SU-DHL-6 (cell line): ENCODE measurements at regions not wholly inside any gene's neighbourhood (a gene's known extent, or its start where the extent isn't known, plus 50 kb on each side); places are given as distances from the start of the nearest gene placed in this dataset.

Experiments
- H2AFZ ChIP-seq: fragments of 200-600 bp; sonication (generic); 2 replicates; pipeline ENCODE4 v1.6.1; 2014; ENCODE audit warnings: low read depth, mild to moderate bottlenecking, moderate library complexity, mixed read lengths, antibody characterized with exemption, low read length; ENCODE audit not compliant: severe bottlenecking
- H3F3A ChIP-seq: fragments of 200-600 bp; shearing (Covaris generic); 2 replicates; pipeline ENCODE4 v1.6.0; 2016; ENCODE audit warnings: antibody characterized with exemption, mild to moderate bottlenecking; ENCODE audit not compliant: insufficient read depth
- H3K27ac ChIP-seq: fragments of 200-600 bp; sonication (generic); 2 replicates; pipeline ENCODE4 v1.5.1; 2016; ENCODE audit warnings: low read depth, mild to moderate bottlenecking, low read length, moderate library complexity, mixed read lengths
- H3K27me3 ChIP-seq: fragments of 200-600 bp; sonication (generic), shearing (Covaris generic); 2 replicates; pipeline ENCODE4 v1.6.0; 2014; ENCODE audit warnings: mild to moderate bottlenecking, low read length
- H3K36me3 ChIP-seq: fragments of 200-600 bp; sonication (generic); 2 replicates; pipeline ENCODE4 v1.6.1; 2014; ENCODE audit warnings: mild to moderate bottlenecking, low read length, mixed read lengths
- H3K4me2 ChIP-seq: fragments of 300-600, 200-600 bp; shearing (Covaris generic), sonication (generic); 2 replicates; pipeline ENCODE4 v1.6.0; 2014; ENCODE audit warnings: low read length, low read depth, mild to moderate bottlenecking; ENCODE audit not compliant: poor library complexity, severe bottlenecking
- H3K4me3 ChIP-seq: fragments of 200-600 bp; sonication (generic); 2 replicates; pipeline ENCODE4 v1.5.1; 2014; ENCODE audit warnings: antibody characterized with exemption, low read length, mild to moderate bottlenecking, mixed read lengths; ENCODE audit not compliant: insufficient read depth, poor library complexity, severe bottlenecking
- H3K79me2 ChIP-seq: fragments of 200-600 bp; sonication (generic); 2 replicates; pipeline ENCODE4 v1.6.1; 2014; ENCODE audit warnings: mild to moderate bottlenecking, low read length, moderate library complexity; ENCODE audit not compliant: insufficient read depth
- H3K9ac ChIP-seq: fragments of 200-600 bp; sonication (generic); 2 replicates; pipeline ENCODE4 v1.7.0; 2014; ENCODE audit warnings: mild to moderate bottlenecking, low read length
- H3K9me2 ChIP-seq: fragments of 200-600 bp; sonication (generic); replicated peaks from 2 replicates; pipeline ENCODE4 v1.6.1; 2014; ENCODE audit warnings: low read length; ENCODE audit not compliant: insufficient read depth
- H3K9me3 ChIP-seq: fragments of 200-600 bp; sonication (generic); 2 replicates; pipeline ENCODE4 v1.6.1; 2014; ENCODE audit warnings: low read length, mixed read lengths; ENCODE audit not compliant: insufficient read depth
- H4K20me1 ChIP-seq: fragments of 200-600 bp; sonication (generic); 2 replicates; pipeline ENCODE4 v1.6.1; 2014; ENCODE audit warnings: low read depth, mild to moderate bottlenecking, antibody characterized with exemption, low read length, moderate library complexity, mixed read lengths
- EZH2phosphoT487 ChIP-seq: fragments of 200-600 bp; sonication (generic), shearing (Covaris generic); conservative IDR thresholded peaks from 2 replicates; pipeline ENCODE4 v1.6.1; 2018; ENCODE audit warnings: mild to moderate bottlenecking, antibody characterized with exemption, low read length, moderate library complexity, mixed read lengths
- TF ChIP-seq, protein P1 (sequence below): fragments of 200-600 bp; sonication (generic); IDR thresholded peaks from one replicate; pipeline ENCODE4 v1.5.1; 2017; ENCODE audit warnings: antibody characterized with exemption, mild to moderate bottlenecking, low read length, moderate library complexity; ENCODE audit not compliant: insufficient read depth, poor library complexity, severe bottlenecking

DNA sequence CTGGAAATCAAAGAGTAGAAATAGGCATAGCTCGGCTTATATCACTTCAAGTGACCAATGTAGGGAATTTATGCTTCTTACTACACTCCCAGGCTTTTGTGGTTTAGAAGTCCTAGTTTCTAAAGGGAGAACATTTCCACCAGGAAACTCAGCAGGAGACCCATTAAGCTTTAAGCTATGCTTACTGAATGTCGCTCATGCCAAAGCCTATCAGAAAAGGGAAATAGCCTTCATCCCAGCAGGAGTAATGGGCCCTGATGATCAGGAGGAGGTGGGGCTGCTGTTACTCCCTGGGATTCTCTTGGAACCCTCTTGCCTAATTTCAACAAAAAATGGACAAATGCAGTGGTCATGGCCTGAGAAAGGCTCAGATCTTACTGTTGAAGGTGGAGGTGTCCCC lies 54.5 kb upstream of the SEMA6A start:
- H3K79me2 ChIP-seq = no peaks in the 10 kb centered on the region

DNA sequence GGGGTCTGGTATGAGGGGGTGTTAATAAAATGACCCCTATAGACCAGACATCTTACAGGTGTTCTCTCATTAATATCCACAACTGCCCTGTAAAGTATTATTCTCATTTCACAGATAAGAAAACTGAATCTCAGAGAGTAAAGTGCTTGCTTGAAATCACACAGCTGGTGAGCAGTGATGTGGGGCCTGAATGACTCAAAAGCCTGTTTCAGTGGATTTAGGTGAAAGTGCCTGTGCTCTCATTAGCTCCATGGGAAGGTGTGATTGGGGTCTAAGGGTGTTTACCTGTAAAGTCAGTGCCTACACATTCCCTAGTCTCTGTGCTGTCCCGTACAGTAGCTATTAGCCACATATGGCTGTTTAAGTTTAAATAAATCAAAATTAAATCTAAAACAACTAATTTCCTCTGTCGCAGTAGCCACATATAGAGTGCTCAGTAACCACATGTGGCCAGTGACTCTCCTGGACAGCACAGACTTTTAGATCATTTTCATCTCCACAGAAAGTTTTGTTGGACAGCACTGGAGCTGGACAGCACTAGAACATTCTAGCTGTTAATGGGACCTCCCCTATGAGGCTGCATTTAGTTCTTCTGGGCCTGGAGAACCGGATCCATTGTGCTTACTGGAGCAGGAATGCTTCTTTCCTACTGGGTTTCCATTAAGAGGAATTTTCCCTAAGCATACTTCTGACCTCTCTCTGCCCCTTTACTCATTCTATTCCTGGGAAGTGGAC lies 52.5 kb upstream of the SEMA6A start:
- H3K4me3 ChIP-seq = no peak overlapping the region
- H3K36me3 ChIP-seq = no peaks in the 10 kb centered on the region
- H4K20me1 ChIP-seq = no peaks in the 10 kb centered on the region
- H3K9me2 ChIP-seq = no peaks in the 10 kb centered on the region
- no peaks in the 10 kb centered on the region for H3K79me2 ChIP-seq
- H2AFZ ChIP-seq = no peak overlapping the region
- no peaks in the 10 kb centered on the region for H3K27me3 ChIP-seq
- no peak overlapping the region for H3K4me2 ChIP-seq
- H3K27ac ChIP-seq = no peak overlapping the region
- H3K9ac ChIP-seq = no peak overlapping the region
- no peak for TF ChIP-seq EZH2phosphoT487
- TF ChIP-seq, protein P1, sequence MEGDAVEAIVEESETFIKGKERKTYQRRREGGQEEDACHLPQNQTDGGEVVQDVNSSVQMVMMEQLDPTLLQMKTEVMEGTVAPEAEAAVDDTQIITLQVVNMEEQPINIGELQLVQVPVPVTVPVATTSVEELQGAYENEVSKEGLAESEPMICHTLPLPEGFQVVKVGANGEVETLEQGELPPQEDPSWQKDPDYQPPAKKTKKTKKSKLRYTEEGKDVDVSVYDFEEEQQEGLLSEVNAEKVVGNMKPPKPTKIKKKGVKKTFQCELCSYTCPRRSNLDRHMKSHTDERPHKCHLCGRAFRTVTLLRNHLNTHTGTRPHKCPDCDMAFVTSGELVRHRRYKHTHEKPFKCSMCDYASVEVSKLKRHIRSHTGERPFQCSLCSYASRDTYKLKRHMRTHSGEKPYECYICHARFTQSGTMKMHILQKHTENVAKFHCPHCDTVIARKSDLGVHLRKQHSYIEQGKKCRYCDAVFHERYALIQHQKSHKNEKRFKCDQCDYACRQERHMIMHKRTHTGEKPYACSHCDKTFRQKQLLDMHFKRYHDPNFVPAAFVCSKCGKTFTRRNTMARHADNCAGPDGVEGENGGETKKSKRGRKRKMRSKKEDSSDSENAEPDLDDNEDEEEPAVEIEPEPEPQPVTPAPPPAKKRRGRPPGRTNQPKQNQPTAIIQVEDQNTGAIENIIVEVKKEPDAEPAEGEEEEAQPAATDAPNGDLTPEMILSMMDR = no peak
- H3K9me3 ChIP-seq = no peaks in the 10 kb centered on the region
- H3F3A ChIP-seq = no peaks in the 10 kb centered on the region

More for the DNA sequence above, 54.5 kb upstream of the SEMA6A start:
- H2AFZ ChIP-seq = no peak overlapping the region
- H3K4me3 ChIP-seq = no peak overlapping the region
- no peak overlapping the region for H3K4me2 ChIP-seq
- H3K9me2 ChIP-seq = no peaks in the 10 kb centered on the region
- no peak for TF ChIP-seq EZH2phosphoT487
- TF ChIP-seq, protein P1 = no peak
- H4K20me1 ChIP-seq = no peaks in the 10 kb centered on the region
- H3K27ac ChIP-seq = no peak overlapping the region
- no peaks in the 10 kb centered on the region for H3K27me3 ChIP-seq
- no peak overlapping the region for H3K9ac ChIP-seq
- H3K36me3 ChIP-seq = no peaks in the 10 kb centered on the region
- H3F3A ChIP-seq = no peaks in the 10 kb centered on the region
- no peaks in the 10 kb centered on the region for H3K9me3 ChIP-seq

- TF ChIP-seq, protein P1 = no peak
- TF ChIP-seq EZH2phosphoT487 = no peak
- H3K4me2 ChIP-seq = no peak overlapping the region
Observed at GRCh38 chr5:116626272-116626723, 51.7 kb upstream of the SEMA6A start.

More at GRCh38 chr5:116626272-116626723, 51.7 kb upstream of the SEMA6A start:
- Histone ChIP-seq H3K79me2 (no peaks in the 10 kb centered on the region), H3K4me3 (no peak overlapping the region), H3K36me3 (no peaks in the 10 kb centered on the region), H3K9ac (no peak overlapping the region), H3K27me3 (no peaks in the 10 kb centered on the region), H3F3A (no peaks in the 10 kb centered on the region), H4K20me1 (no peaks in the 10 kb centered on the region), H2AFZ (no peak overlapping the region), H3K9me2 (no peaks in the 10 kb centered on the region), H3K27ac (no peak overlapping the region), H3K9me3 (no peaks in the 10 kb centered on the region)
